Smooth muscle cell (in vitro differentiated cells): ENCODE measurements at regions not wholly inside any gene's neighbourhood (a gene's known extent, or its start where the extent isn't known, plus 50 kb on each side); places are given as distances from the start of the nearest gene placed in this dataset.

Source experiments
- DNase-seq: peaks from one replicate; lab custom pipeline; 2025; ENCODE audit not compliant: unreplicated experiment; lab: John Stamatoyannopoulos, UW
- H2AFZ ChIP-seq: fragments of 200-600 bp; sonication (generic); 2 replicates; pipeline ENCODE4 v1.6.0; 2016; ENCODE audit warnings: antibody characterized with exemption, low read depth, mild to moderate bottlenecking
- H3F3A ChIP-seq: fragments of 200-600 bp; sonication (generic); 2 replicates; pipeline ENCODE4 v1.6.0; 2017; ENCODE audit warnings: antibody characterized with exemption, low read depth
- H3K27ac ChIP-seq: fragments of 200-600 bp; sonication (generic); 2 replicates; pipeline ENCODE4 v1.5.1; 2016; ENCODE audit warnings: low read depth, mild to moderate bottlenecking
- H3K27me3 ChIP-seq: fragments of 200-600 bp; sonication (generic); 2 replicates; pipeline ENCODE4 v1.6.1; 2016; ENCODE audit warnings: low read depth, mild to moderate bottlenecking
- H3K36me3 ChIP-seq: fragments of 200-600 bp; sonication (generic); 2 replicates; pipeline ENCODE4 v1.5.1; 2016; ENCODE audit warnings: low read depth
- H3K4me1 ChIP-seq: fragments of 200-600 bp; sonication (generic); 2 replicates; pipeline ENCODE4 v1.5.1; 2016; ENCODE audit warnings: low read depth
- H3K4me2 ChIP-seq: fragments of 200-600 bp; sonication (generic); 2 replicates; pipeline ENCODE4 v1.6.0; 2016; ENCODE audit warnings: mild to moderate bottlenecking
- H3K4me3 ChIP-seq: fragments of 200-600 bp; sonication (generic); 2 replicates; pipeline ENCODE4 v1.5.1; 2016; ENCODE audit warnings: mild to moderate bottlenecking
- H3K79me2 ChIP-seq: fragments of 200-600 bp; sonication (generic); 2 replicates; pipeline ENCODE4 v1.6.0; 2016; ENCODE audit warnings: low read depth, mild to moderate bottlenecking
- H3K9ac ChIP-seq: fragments of 200-600 bp; sonication (generic); 2 replicates; pipeline ENCODE4 v1.6.0; 2016; ENCODE audit warnings: low read depth
- H3K9me3 ChIP-seq: fragments of 200-600 bp; sonication (generic); replicated peaks from 2 replicates; pipeline ENCODE4 v1.5.1; 2016; ENCODE audit warnings: low read depth
- H4K20me1 ChIP-seq: fragments of 200-600 bp; sonication (generic); 2 replicates; pipeline ENCODE4 v1.6.0; 2016; ENCODE audit warnings: low read depth
- CTCF ChIP-seq: fragments of 200-600 bp; sonication (generic); IDR thresholded peaks from 2 replicates; pipeline ENCODE4 v1.5.1; 2017; ENCODE audit warnings: borderline replicate concordance, mild to moderate bottlenecking, antibody characterized with exemption; ENCODE audit not compliant: insufficient read depth, poor library complexity, severe bottlenecking
- WGBS: methylation state at CpG from one replicate; pipeline ENCODE4 v1.1.7; 2016; ENCODE audit warnings: low lambda C conversion rate; 5-methylcytosine and 5-hydroxymethylcytosine counted together

GRCh38 chr14:44783901-44784300 lies 177.8 kb downstream of the KLHL28 start:
- no peak overlapping the region for H3K4me2 ChIP-seq

GRCh38 chr14:44782775-44783238 lies 178.9 kb downstream of the KLHL28 start:
- H3K27ac ChIP-seq = no peak overlapping the region
- no peaks in the 10 kb centered on the region for H4K20me1 ChIP-seq
- no peak overlapping the region for H3K4me2 ChIP-seq
- peaks cover 5% of the 10 kb centered on the region for H3F3A ChIP-seq
- H3K9ac ChIP-seq = no peak overlapping the region
- no peaks in the 10 kb centered on the region for H3K36me3 ChIP-seq
- no peaks in the 10 kb centered on the region for H3K27me3 ChIP-seq
- H3K79me2 ChIP-seq = no peaks in the 10 kb centered on the region
- H3K9me3 ChIP-seq = no peaks in the 10 kb centered on the region
- DNase-seq = no peak
- no peak overlapping the region for H2AFZ ChIP-seq
- H3K4me1 ChIP-seq = peaks cover 11% of the 10 kb centered on the region
- no peak overlapping the region for H3K4me3 ChIP-seq
- no peak for TF ChIP-seq CTCF
- 44% methylated on average over 1 of the region's 1 CpG for WGBS

More at GRCh38 chr14:44783901-44784300, 177.8 kb downstream of the KLHL28 start:
- no peak overlapping the region for H3K4me3 ChIP-seq
- peaks cover 4% of the 10 kb centered on the region for H3K4me1 ChIP-seq
- no peaks in the 10 kb centered on the region for H4K20me1 ChIP-seq
- H3F3A ChIP-seq = no peaks in the 10 kb centered on the region
- H3K27ac ChIP-seq = no peak overlapping the region
- no peaks in the 10 kb centered on the region for H3K27me3 ChIP-seq
- H3K9me3 ChIP-seq = no peaks in the 10 kb centered on the region
- TF ChIP-seq CTCF = no peak
- H3K79me2 ChIP-seq = no peaks in the 10 kb centered on the region
- no peak overlapping the region for H2AFZ ChIP-seq
- H3K36me3 ChIP-seq = no peaks in the 10 kb centered on the region
- no peak for DNase-seq
- H3K9ac ChIP-seq = no peak overlapping the region

- Histone ChIP-seq H3K9ac (no peak overlapping the region), H3K4me1 (peaks cover 11% of the 10 kb centered on the region), H2AFZ (peak overlapping the region; percentile 63), H3K9me3 (no peaks in the 10 kb centered on the region), H3F3A (peaks cover 5% of the 10 kb centered on the region), H3K4me2 (peak overlapping the region; percentile 43), H4K20me1 (no peaks in the 10 kb centered on the region), H3K79me2 (no peaks in the 10 kb centered on the region), H3K36me3 (no peaks in the 10 kb centered on the region), H3K27ac (no peak overlapping the region), H3K4me3 (no peak overlapping the region), H3K27me3 (no peaks in the 10 kb centered on the region)
- TF ChIP-seq CTCF = no peak
- 40% methylated on average over 3 of the region's 3 CpGs for WGBS
- no peak for DNase-seq
These were observed 180.8 kb downstream of the KLHL28 start for GRCh38 chr14:44780989-44781388.

- Histone ChIP-seq H3K27me3 (no peaks in the 10 kb centered on the region), H3K4me1 (peaks cover 11% of the 10 kb centered on the region), H4K20me1 (no peaks in the 10 kb centered on the region), H3K36me3 (no peaks in the 10 kb centered on the region), H3K4me3 (no peak overlapping the region), H2AFZ (no peak overlapping the region), H3K27ac (peak overlapping the region; percentile 68), H3K4me2 (peak overlapping the region; percentile 57), H3F3A (peaks cover 5% of the 10 kb centered on the region), H3K79me2 (no peaks in the 10 kb centered on the region), H3K9ac (no peak overlapping the region), H3K9me3 (no peaks in the 10 kb centered on the region)
- 7% methylated on average over 2 of the region's 2 CpGs for WGBS
- no peak for TF ChIP-seq CTCF
- DNase-seq = no peak
These were observed 183.1 kb downstream of the KLHL28 start for GRCh38 chr14:44778604-44779003.
